ENCODE measurements at regions not wholly inside any gene's neighbourhood (a gene's known extent, or its start where the extent isn't known, plus 50 kb on each side); places are given as distances from the start of the nearest gene placed in this dataset.
"Not testable (repeated sequence)": the region's sequence is repeated elsewhere in the genome, so short reads cannot be mapped to it uniquely, and the experiment has no call there.

DNA sequence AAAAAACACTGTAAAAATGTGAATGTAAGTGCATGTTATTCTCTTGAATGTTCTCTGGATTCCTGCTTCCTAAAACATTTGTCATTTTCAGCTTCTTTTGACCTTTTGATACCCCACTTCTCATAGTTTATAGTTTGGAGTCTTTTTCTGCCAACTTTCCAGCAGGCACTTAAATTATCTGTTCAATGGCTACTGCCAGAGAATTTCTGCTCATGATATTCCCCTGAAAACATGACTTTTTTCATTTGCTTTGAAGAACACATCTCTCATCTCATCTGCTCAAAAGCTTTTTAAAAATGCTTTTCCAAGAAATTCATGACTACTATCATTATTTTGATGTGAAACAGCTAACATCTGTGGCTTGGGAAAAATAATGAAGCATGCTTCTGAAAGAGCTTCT is 269.7 kb upstream of the PCDH7 start:
- DNase-seq (ENCODE audit: low read depth), result peak; percentile 14

DNA sequence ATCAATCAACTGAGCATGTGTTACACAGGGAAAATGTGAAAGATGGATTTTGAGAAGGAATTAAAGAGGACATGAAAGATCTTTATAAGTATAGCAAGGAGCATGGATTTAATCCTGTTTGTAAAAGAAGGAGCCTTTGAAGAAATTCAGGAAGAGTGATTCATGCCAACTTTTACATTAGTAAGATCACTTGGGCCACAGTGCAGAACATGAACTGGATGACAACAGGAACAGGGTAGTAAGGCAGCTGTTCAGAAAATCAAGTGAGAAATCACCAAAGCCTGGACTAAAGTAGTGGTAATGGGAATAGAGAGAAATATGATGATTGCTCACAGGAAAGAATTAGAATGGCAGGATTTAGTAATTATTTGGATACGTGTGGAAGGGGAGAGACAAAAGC is 265.7 kb upstream of the PCDH7 start:
- no peak for DNase-seq (ENCODE audit: low read depth)

DNA sequence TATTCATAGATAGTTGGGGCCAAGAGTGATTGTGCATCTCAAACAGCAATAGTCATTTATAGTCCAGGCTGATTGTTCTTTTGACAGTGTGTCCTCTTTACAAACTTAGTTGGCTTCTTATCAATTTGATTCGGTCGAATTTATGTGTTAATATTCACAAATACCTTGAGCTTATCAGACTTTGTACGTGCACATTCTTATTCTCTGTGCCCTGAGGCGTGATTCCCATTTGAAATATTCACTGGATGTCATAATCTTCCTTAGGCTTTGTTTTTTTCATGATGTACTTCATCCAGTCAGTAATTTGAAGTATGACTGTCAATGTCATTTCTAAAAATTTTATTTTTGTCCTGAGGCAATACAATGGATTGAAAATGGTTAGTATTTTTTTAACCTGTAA is 263.5 kb upstream of the PCDH7 start:
- no peak for DNase-seq (ENCODE audit: low read depth)

DNA sequence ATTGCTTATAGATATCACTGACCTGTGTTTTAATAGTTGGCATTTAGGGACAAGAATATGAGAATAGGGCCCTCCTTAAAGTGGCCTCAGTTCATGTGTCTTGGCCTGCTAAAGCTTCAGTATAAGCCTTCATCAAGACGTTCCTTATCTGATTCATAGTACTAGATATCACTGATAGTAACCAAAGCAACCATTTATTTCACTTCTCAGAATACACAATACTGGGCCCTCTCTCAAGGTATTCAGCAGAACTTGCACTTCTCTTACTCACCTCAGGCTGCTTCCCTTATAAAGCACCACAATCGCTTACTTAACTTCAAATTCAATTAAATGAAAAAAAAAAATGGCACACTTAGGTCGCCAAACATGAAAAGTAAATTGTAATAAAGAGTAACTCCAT is 259.4 kb upstream of the PCDH7 start:
- DNase-seq (ENCODE audit: low read depth), result no peak

DNA sequence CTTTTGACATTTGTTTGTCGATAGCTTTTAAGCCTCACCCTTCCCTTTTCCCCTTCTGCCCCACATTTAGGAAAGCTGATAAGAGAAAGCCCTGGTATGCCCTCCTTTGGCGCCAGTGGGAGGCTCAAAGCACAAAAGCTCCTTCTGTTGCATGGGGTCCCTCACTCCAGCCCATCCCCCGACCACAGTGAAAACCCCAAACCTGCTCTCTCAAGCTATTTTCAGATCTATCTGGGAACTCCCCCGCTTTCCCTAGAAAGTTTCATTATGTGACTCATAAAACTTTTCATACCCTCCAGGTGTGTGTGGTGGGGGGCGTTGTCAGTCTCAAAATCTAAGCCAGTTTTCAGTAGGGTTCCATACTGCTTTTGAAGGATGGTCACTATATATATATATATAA is 259.0 kb upstream of the PCDH7 start:
- DNase-seq (ENCODE audit: low read depth), result no peak

DNA sequence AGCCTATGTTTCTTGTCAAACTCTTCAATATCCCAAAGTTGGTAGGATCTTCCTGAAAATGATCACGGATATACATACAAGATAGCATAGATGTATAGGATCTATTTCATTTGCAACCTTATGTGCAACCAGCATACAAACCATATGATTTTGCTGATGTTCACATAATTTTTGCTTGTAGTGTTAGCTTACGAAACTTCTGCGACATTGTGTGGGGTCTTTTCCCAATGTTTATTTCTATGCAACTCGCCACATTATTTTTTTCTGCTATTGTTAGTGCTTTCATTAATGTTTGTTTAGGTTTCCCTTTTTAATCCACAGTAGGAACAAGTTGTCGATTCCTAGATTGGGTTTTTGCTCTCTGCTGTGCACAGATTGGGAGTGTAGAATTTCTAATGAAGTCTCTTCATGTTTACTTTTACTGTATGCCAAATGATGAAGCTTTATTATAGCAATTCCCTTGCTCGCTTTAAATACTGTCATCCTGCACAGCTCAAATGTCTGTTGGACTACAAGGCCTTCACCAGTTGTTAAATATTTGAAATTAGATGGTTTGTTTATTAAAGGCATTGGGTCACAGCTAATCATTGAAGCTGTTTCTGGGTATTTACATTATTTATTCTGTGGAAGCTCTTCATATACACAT is 257.6 kb upstream of the PCDH7 start:
- no peak for DNase-seq (ENCODE audit: low read depth)

DNA sequence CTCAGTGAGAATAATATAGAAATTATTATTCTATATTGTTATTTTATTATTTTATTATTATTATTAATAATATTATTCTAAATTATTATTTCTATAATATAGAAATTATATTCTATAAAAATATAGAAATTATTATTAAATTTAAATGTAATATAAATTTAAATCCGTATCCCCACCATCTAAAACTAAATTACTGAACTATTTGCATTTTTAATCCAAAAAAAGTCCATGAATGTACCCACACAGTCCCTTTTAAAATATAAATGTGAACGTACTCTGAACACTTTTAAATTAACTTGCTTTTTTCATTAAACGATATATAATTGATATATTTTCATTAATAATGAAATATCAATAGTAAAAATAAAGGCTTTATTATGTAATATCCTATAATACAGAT is 248.3 kb upstream of the PCDH7 start:
- DNase-seq (ENCODE audit: low read depth), result no peak

DNA sequence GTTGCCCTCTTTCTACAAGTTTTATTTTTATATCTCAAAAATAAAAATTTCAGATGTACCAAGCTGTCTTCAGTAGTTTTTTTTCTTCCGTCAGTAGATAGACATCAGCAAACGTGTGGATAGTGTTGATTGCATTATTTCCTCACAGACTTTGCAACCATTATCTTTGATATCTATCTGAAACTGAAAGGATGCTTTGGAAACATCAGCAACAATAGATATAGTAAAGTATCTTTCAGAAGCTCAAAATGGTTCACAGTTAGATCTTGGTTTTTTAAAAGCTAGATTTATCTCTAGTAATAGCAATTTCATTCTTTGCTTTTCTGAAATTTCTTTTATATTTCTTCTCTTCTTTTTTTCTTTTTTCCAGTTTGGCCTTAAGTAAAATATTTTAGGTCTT is 246.9 kb upstream of the PCDH7 start:
- no peak for DNase-seq (ENCODE audit: low read depth)

DNA sequence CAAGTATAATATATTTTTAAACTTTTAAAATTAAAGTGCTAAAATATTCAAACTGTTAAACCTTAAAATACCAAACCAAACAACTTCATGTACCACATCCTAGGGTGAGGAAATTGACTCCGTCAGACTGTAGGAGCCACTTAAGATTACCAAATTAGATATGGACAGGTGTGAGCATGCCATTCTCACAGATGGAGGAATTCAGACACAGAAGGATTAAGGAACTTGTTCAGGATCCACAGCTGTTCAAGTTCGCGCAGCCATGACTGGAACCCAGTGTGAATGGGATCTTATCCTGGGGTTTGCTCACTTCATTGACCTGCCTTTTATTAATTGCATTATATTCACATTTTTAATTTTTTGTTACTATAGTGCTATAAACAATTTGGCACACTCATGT is 224.9 kb upstream of the PCDH7 start:
- no peak for DNase-seq (ENCODE audit: low read depth)

DNA sequence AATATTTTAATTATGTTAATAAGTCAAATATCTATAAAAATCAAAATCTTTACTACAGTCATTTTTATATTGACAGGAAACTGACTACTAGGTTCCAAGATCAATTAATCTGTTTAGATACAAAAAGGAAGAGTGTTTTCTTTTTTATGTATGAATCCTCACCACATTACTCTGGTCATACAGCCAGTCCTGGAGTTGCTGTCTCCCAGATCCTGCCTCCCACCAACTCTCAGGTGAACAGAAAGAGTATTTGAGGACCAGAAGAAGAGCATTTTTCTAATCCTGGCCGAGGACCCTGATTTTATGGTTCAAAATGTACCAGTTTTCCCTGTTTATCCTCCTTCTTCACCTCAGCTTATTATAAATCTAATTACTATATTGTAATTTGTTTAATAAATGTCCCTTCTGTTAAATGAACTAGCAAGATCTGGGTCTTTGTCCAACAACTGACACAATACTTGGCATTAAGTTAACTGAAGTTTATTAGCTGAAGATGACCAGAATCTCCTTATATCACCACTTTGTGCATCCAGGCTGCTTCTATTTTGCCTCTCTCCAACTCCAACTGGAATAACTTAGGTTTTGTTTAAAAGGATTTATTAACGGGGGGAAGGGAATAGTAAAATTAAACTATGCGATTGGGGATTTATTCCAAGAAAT is 224.4 kb upstream of the PCDH7 start:
- DNase-seq (ENCODE audit: low read depth), result no peak

DNA sequence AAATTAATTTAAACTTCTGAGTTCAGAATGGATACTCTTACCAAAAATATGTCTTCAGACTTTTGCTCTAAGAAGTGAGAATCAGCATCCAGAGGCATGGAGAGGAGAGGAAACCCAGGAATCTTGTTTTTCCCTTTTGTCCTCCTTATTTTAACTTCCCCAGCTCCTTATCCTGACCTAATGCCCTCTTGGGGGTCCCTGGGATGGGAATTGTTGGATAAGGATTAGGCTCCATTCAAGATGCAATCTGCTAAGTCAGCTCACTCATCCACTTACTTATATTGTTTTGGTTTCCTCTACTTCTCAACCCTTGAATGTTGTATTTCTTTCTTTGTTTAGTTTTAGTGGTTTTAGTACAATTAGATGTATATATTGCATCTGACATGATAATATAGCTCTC is 208.4 kb upstream of the PCDH7 start:
- DNase-seq (ENCODE audit: low read depth), result no peak

DNA sequence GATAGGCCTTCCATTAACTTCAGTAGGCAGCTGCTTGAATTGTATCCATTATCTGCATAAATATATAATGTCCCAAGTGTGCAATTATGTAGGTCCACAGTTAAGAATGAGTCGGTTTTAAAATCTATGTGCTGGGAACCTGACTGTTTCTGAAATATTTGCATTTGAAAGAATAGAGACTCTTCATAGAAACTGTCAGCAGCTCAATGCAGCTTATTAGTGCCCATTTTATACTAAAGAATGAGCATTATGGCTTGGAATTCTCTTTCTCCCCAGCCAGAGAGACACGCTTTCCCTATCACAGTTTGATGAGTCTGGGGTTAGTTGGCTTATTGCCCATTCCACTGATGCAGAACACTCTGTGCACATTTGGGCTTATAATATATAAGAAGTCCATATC is 202.0 kb upstream of the PCDH7 start:
- DNase-seq (ENCODE audit: low read depth), result no peak

DNA sequence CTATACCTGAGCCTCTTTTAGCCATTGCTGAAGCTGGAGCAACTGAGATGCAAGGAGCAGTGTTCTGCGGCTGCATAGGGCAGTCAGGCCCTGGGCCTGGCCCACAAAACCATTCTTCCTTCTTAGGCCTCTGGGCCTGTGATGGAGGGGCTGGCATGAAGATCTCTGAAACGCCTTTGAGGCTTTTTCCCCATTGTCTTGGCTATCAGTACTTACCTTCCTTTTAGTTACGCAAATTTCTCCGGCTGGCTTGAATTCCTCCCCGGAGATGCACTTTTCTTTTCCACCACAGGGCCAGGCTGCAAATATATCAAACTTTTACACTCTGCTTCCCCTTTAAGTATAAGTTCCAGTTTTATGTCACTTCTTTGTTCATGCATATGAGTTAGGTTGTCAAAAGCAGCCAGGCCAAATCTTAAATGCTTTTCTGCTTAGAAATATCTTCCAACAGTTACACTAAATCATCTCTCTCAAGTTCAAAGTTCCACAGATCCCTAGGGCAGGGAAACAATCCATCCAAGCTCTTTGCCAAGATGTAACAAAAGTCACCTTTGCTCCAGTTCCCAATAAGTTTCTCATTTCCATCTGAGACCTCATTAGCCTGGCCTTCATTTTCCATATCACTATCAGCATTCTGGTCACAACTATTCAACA is 194.4 kb upstream of the PCDH7 start:
- DNase-seq (ENCODE audit: low read depth), result no peak

DNA sequence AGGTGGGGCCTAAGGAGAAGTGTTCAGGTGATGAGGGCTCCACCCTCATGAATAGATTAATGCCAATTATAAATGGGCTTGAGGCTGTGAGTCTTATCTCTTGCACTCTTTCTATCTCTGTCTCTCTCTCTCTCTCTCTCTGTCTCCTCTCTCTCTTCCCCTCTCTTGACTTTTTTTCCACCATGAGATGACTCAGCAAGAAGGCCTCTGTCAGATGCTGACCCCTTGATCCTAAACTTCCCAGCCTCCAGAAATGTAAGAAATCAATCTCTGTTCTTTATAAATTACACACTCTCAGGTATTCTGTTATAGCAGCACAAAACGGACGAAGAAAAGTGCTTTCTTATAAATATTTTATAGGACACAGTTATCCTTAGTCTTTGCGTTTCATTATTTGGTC is 184.9 kb upstream of the PCDH7 start:
- peak; percentile 34 for DNase-seq (ENCODE audit: low read depth)

DNA sequence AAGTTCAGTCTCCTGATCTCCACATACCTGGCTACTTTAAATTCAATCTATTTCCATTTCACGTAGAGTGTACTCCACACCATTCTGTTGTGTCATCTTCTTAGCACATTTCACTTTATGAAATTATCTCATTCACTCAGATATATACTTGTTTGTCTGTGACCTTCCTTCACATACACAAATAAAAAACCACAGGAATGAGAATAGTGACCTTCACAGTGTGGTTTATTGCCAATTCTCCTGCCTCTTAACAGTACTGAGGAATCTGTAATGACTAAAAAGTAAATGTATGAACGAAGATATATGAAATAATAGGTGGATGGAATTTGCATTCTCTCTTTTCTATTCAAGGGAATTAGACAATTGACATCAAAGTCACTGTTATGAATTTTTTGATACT is 183.9 kb upstream of the PCDH7 start:
- DNase-seq (ENCODE audit: low read depth), result peak; percentile 73

DNA sequence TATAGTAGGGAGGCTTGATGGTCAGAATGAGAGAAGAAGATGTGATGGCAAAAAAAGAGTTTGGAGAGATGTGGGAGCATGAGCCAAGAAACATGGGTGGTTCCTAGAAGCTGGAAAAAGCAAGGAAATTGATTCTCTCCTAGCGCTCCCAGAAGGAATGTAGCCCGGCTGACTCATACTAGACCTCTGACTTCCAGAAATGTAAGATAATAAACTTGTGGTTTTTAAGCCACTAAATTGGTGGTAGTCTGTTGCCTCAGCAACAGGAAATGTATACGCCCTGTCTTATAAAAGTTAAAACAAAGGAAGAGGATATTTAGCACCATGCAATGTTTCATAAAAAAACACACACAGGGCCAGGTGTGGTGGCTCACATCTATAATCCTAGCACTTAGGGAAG is 182.7 kb upstream of the PCDH7 start:
- peak; percentile 89 for DNase-seq (ENCODE audit: low read depth)

DNA sequence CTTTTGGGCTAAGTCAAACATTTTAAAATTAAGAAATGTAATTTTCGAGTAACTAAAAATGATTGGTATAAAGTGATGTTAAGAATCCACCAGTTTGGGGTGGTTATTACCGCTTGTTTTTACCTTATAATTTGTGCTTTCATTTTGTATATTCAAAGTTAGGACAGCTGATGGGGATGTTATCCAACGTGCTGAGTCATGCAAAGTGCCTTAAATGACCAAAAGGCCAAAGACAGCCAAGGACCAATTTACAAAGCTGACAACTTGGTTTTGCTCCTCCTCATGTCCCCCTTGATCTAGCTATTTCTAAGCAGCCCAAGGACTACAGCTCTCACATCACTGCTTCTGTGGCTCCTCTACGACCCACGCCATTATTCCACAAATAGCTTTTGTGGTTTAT is 181.4 kb upstream of the PCDH7 start:
- DNase-seq (ENCODE audit: low read depth), result no peak

DNA sequence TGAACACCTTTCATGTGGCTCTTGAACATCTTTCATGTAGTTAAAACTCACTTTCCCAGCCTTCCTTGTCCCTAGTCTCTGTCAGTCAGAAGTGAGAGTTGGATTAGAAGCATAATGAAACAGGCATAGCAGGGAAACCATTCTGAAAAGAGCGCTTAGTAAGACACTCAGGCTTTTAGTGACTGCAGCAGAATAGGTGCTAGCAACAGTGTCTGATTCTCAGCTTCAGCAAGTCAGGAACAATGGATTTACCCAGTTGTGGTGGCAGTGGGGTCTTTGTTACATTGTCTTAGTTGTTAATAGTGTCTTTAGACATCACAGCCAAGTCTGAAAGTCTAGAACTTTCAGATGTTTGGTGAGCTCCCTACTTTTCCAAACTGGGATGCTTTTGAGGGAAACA is 177.1 kb upstream of the PCDH7 start:
- no peak for DNase-seq (ENCODE audit: low read depth)

DNA sequence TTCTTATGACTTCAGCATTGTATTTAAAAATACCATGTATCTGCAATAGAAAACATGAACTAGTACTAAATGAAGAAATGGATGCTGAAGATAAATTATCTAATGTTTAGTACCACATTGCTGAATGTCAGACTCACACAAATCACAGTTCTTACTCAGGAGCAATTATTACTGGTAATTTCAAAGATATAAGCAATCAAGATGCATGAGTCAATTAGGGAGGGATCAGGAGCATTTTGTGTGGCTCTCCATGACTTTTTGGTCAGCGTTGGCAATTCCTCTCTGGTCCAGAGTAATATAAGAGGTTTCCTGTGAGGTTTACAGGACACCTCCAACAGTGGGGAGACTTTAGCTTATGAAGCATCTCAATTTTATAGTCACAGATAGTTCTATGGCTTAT is 167.0 kb upstream of the PCDH7 start:
- DNase-seq (ENCODE audit: low read depth), result peak; percentile 53

DNA sequence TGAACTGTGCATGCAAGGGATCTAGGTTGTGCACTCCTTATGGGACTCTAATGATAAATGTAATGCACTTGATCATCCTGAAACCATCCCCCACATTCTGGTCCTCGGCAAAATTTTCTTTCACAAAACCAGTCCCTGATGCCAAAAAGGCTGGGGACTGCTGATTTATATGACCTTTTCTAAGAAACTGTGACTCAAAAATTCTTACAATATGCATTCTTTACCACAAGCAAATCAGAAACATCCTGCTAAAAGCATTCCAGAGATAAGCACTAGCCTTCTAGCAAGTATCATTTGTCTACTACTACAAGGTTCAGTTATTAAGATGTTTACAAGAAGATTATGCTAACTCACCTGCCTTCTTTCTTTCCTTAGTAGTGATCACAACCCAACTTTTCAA is 166.5 kb upstream of the PCDH7 start:
- DNase-seq (ENCODE audit: low read depth), result peak; percentile 78

DNA sequence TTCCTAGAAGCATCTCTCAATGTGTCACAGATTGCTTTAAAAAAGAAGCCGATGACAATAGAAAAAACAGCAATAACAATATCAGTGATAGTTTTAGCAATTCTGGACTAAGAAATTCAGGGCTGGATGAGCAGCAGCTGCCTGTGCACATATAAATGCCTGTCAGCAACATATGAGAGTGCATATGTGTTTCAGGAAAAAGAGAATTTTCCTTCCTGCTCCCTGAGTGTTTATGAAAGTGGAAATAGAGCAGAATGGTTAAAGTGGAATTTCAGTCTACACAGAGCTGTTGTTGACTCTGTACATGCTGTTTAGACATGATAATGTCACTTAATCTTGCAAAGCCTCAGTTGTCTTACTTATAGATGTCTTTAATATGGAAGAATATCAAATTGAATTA is 164.4 kb upstream of the PCDH7 start:
- DNase-seq (ENCODE audit: low read depth), result no peak

DNA sequence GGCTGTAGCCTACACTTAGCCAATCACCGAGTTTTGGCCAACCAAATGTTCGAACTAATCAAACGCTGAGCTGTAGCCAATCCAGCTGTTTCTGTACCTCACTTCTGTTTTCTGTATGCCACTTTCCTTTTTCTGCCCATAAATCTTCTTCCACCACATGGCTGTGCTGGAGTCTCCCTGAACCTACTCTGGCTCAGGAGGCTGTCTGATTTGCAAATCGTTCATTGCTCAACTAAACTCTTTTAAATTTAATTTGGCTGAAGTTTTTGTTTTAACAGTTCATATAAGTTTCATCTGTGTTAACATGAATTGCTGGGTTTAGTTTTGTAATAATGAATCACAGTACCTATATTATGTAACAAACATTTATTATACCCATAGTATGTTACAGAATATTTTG is 160.7 kb upstream of the PCDH7 start:
- DNase-seq (ENCODE audit: low read depth), result no peak

DNA sequence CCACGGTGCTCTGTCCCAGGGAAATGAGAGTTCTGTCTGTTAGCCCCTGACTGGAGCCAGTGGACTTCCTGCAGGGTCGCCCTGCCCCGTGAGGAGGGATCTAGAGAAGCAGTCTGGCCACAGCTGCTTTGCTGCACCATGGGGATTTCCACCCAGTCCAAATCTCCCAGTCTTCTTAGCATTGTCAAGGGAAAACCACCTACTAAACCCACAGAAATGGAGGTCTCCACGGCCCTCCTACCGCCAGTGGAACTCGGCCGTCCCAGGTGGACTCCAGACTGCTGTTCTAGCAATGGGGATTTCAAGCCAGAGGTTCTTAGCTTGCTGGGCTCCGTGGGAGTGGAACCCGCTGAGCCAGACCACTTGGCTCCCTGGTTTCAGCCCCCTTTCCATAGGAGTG is 133.3 kb upstream of the PCDH7 start:
- no peak for DNase-seq (ENCODE audit: low read depth)

DNA sequence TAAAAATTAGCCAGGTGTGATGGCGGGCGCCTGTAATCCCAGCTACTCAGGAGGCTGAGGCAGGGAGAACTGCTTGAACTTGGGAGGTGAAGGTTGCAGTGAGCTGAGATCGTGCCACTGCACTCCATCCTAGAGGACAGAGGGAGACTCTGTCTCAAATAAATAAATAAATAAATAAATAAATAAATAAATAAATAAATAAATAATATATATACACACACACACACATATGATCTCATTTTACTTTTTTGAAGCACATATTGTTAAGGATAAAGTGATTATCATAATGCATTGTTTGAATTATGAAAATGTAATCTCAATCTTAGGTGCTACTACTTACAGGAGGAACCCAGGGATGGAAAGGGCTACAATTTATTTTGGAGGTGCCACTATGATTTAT is 130.5 kb upstream of the PCDH7 start:
- not testable (repeated sequence) for DNase-seq (ENCODE audit: low read depth)

Measured in amniotic epithelial cell (primary cell).